H7 (cell line): ENCODE measurements at regions not wholly inside any gene's neighbourhood (a gene's known extent, or its start where the extent isn't known, plus 50 kb on each side); places are given as distances from the start of the nearest gene placed in this dataset.
"Not testable (repeated sequence)": the region's sequence is repeated elsewhere in the genome, so short reads cannot be mapped to it uniquely, and the experiment has no call there.

Experiments
- DNase-seq: peaks from one replicate; pipeline ENCODE4 v3.0.0; 2012
- H3K27me3 ChIP-seq: 2 replicates; pipeline ENCODE4 v1.6.0; 2011; ENCODE audit warnings: mild to moderate bottlenecking, low read length; ENCODE audit not compliant: control insufficient read depth, insufficient read depth
- H3K36me3 ChIP-seq: replicated peaks from 2 replicates; pipeline ENCODE4 v1.5.1; 2011; ENCODE audit warnings: low read length; ENCODE audit not compliant: control insufficient read depth, insufficient read depth
- H3K4me3 ChIP-seq: 2 replicates; pipeline ENCODE4 v1.5.1; 2011; ENCODE audit warnings: low read depth, mild to moderate bottlenecking, control low read depth, low read length, moderate library complexity; ENCODE audit not compliant: insufficient read depth

- Histone ChIP-seq H3K27me3 (no peaks in the 10 kb centered on the region), H3K4me3 (no peak overlapping the region), H3K36me3 (no peaks in the 10 kb centered on the region)
- no peak for DNase-seq
Observed at GRCh38 chr4:58303456-58303855, 1193.3 kb upstream of the IGFBP7 start.

DNA sequence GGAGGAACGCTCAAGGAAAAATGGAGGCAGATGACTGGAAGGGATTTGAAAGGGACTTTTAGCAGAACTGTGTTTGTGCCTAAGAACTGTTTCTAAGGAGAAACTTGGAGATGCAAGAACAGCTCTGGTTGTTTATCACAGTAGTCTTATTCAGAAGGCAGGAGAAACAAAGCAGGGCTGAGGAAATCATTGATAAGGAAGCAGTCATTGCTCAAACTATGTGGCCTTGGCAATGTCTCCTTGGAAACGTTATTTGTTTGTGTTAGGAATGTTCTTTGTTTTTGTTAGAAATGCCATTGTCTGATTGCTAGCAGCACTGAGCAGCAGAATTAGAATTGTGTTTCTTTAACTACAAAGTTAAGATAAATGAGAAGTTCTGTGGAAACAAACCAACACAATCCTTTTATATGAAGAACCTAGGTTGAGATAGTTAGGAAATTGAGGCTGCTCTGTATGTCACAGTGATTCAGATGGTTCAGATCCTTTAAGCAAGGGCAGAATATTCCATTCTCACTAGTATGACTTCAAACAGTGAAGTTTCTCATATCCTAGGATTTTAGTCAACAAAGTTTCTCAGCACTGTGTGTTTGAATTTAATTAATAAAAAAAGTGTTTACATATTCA, 1191.3 kb upstream of the IGFBP7 start:
- Histone ChIP-seq H3K27me3 (no peaks in the 10 kb centered on the region), H3K4me3 (no peak overlapping the region), H3K36me3 (no peaks in the 10 kb centered on the region)
- no peak for DNase-seq

DNA sequence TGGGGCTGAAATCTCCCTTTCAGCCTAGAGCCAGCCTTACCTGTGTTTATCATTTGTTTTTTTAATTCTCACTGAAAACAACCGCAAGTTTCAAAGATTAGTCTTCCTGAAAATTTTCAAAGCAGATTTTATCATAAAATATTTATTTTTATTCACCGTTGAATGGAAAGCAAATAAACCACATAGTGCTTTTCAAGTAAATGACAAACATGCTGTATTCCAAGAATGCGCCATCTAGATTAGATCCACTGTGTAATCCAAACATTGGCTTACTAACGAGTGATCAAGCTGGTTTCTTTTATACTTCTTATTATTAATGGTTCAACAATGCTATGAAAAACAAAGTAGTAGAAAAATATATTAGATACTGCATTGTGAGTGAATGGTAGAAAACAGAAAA, 1176.2 kb upstream of the IGFBP7 start:
- DNase-seq, result no peak
- Histone ChIP-seq H3K4me3 (no peak overlapping the region), H3K36me3 (no peaks in the 10 kb centered on the region), H3K27me3 (no peaks in the 10 kb centered on the region)

- not testable (repeated sequence) for H3K4me3 ChIP-seq, H3K36me3 ChIP-seq, DNase-seq, H3K27me3 ChIP-seq
Observed at GRCh38 chr4:58280928-58281327, 1170.7 kb upstream of the IGFBP7 start.

DNA sequence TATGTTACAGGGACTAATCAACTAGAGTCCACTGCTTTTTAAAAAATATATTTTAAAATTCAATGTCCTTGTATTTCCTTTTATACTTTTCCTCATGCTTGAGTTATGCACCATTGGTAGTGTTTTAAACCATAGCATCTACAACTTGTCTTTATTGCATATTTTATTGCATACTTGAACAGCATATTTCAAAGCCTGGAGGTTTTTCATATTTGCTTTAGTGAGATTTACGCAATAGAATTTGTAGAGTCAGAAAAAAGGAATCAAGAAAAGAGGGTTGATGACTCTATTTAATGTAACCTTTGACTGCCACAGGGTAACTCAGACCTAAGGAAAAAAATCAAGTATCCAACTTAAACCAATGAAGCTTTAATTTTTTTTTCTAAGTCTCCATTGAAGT, 1165.7 kb upstream of the IGFBP7 start:
- H3K36me3 ChIP-seq, result no peaks in the 10 kb centered on the region
- no peaks in the 10 kb centered on the region for H3K27me3 ChIP-seq
- no peak for DNase-seq
- H3K4me3 ChIP-seq, result no peak overlapping the region

- Histone ChIP-seq H3K4me3 (no peak overlapping the region), H3K36me3 (no peaks in the 10 kb centered on the region), H3K27me3 (no peaks in the 10 kb centered on the region)
- DNase-seq, result no peak
Observed at GRCh38 chr4:58274553-58274952, 1164.4 kb upstream of the IGFBP7 start.

- DNase-seq, result no peak
- Histone ChIP-seq H3K4me3 (no peak overlapping the region), H3K36me3 (no peaks in the 10 kb centered on the region), H3K27me3 (no peaks in the 10 kb centered on the region)
Observed at GRCh38 chr4:58272311-58272710, 1162.1 kb upstream of the IGFBP7 start.

DNA sequence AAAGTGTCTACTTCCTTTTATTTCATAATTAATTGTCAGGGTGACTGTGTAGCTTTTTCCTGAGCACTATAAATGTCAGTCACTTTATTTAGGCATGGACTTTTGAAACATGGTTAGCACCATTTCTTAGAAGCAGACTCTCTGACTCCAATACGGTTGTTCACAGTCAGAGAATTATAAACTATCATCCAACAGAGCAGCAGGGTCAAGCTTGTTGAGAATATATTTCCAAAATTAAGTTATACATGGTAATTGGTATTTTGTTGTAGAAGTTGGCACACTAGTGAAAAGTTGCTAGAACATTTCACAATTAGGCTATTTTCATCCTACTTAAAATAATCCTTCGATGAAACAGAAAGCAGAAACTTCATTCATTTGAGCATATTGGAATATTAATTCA, 1155.5 kb upstream of the IGFBP7 start:
- no peaks in the 10 kb centered on the region for H3K27me3 ChIP-seq
- DNase-seq, result no peak
- no peak overlapping the region for H3K4me3 ChIP-seq
- no peaks in the 10 kb centered on the region for H3K36me3 ChIP-seq

DNA sequence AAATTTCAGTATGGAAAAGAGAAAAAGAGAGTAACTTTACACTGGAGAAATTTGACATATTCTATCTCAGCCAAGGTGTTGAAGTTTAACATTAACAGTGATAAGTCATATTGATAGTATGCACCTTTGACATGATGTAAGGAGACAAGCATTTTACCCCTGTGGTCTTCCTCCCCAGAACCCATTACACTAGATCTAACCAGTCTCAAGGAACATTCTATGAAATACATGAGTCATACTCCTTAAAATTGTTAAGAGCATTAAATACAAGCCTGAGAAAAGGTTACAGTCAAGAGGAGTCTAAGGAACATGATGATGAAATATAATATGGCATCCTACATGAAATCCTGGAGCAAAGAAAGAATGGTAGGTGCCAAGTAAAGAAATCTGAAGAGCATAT, 1151.3 kb upstream of the IGFBP7 start:
- DNase-seq, result no peak
- H3K36me3 ChIP-seq, result no peaks in the 10 kb centered on the region
- H3K4me3 ChIP-seq, result no peak overlapping the region
- no peaks in the 10 kb centered on the region for H3K27me3 ChIP-seq

DNA sequence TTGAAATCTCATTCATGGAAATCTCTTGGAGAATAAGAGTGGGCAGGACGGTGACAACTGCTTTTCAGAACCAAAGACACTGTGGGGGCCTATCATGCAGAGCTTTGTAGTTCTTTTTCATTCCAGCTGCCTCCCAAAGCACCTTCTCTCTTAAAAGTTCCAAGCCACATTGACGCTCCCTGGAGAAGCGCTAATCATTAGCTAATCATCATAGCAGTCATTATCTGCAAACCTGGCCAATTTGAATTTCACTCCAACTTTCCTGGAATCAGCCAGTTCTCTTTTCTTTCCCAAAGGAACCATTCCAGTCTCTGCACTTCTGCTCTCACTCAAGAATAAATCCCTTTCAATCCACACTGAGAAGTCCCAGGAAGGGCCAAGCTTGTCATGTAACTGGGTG, 1144.1 kb upstream of the IGFBP7 start:
- DNase-seq, result no peak
- H3K36me3 ChIP-seq, result no peaks in the 10 kb centered on the region
- no peaks in the 10 kb centered on the region for H3K27me3 ChIP-seq
- no peak overlapping the region for H3K4me3 ChIP-seq

DNA sequence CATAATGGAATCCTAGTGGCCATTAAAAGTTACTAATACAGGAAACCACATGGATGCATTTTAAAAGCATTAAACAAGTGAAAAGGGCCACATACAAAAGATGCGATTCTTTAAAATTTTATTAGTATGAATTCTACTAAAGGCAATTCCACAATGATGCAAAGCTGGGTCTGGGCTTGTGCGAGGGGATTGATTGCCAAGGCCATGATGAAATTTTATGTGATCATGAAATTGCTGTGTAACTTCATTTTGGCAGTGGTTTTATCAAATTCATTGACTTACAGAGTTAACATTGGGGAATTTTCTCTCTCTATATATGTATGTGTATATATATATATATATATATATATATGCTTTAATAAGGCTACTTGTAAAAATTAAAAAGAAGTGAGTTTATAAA, 1142.5 kb upstream of the IGFBP7 start:
- no peak overlapping the region for H3K4me3 ChIP-seq

DNA sequence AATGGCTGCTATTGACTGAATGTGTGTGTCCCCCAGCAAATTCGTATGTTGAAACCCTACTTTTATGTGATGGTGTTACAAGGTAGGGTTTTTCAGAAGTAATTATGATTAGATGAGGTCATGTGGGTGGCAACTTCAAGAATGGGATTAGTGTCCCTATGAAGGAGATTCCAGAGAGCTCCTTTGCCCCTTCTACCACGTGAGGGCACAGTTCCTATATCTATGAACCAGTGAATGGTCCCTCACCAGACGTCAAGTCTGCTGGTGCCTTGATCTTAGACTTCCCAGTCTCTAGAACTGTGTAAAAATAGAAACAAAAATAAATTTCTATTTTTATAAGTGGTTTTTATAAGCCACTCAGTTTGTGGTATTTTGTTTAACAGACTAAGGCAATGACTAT, 1137.6 kb upstream of the IGFBP7 start:
- Histone ChIP-seq H3K27me3 (no peaks in the 10 kb centered on the region), H3K4me3 (no peak overlapping the region), H3K36me3 (no peaks in the 10 kb centered on the region)
- peak; percentile 13 for DNase-seq

More for the DNA sequence above, 1142.5 kb upstream of the IGFBP7 start:
- H3K27me3 ChIP-seq, result no peaks in the 10 kb centered on the region
- H3K36me3 ChIP-seq, result no peaks in the 10 kb centered on the region
- no peak for DNase-seq

- DNase-seq, result no peak
- Histone ChIP-seq H3K27me3 (no peaks in the 10 kb centered on the region), H3K36me3 (no peaks in the 10 kb centered on the region), H3K4me3 (no peak overlapping the region)
Observed at GRCh38 chr4:58225460-58225859, 1115.3 kb upstream of the IGFBP7 start.

DNA sequence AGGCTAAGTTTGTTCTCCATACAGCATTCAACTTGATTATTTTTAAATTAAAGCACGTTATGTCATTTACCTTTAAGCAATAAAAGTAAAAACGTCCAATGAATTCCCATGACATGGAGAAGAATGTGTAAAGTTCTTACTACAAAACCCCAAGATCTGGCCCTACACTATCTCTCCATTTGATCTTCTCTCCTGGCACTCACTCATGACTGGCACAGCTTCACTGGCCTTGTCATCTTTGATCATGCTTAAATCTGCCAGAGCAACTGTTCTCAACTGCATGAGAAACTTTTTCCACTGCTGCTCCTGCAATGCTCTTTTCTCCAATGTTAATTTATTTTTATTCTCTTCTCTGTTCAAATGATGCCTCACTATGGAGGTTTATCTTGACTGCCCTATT, 1109.0 kb upstream of the IGFBP7 start:
- H3K36me3 ChIP-seq, result no peaks in the 10 kb centered on the region
- DNase-seq, result no peak
- H3K27me3 ChIP-seq, result no peaks in the 10 kb centered on the region
- no peak overlapping the region for H3K4me3 ChIP-seq

- Histone ChIP-seq H3K36me3 (no peaks in the 10 kb centered on the region), H3K27me3 (no peaks in the 10 kb centered on the region), H3K4me3 (no peak overlapping the region)
- no peak for DNase-seq
Observed at GRCh38 chr4:58216461-58216860, 1106.3 kb upstream of the IGFBP7 start.

- Histone ChIP-seq H3K27me3 (no peaks in the 10 kb centered on the region), H3K4me3 (no peak overlapping the region), H3K36me3 (no peaks in the 10 kb centered on the region)
- no peak for DNase-seq
Observed at GRCh38 chr4:58214376-58214775, 1104.2 kb upstream of the IGFBP7 start.
